ENCODE measurements at regions not wholly inside any gene's neighbourhood (a gene's known extent, or its start where the extent isn't known, plus 50 kb on each side); places are given as distances from the start of the nearest gene placed in this dataset.

DNA sequence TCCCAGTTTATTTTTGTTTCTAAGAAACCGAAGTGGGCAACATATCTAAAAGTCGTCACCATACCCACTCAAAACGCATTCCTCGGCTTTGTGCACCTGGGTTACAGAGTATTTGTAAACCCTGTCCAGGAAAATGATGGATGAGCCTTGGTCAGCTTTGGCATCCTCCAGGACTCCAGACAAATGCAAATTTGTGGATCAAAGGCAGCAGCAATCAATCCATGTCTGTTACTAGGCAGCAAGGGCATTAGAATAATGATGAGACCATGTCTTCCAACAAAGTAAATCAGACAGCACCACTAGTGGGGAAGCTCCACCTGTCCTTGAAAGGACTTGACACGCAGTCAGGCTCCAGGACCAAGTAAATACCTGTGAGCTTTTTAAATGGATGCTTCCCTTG is 672.6 kb upstream of the GYPC start:
- H3K4me1 Mint-ChIP-seq = peaks cover 19% of the 10 kb centered on the region
- H3K9me3 Mint-ChIP-seq = peaks cover 12% of the 10 kb centered on the region
- no peak overlapping the region for H3K27ac Mint-ChIP-seq (ENCODE audit: unreplicated experiment)
- H3K27me3 Mint-ChIP-seq (ENCODE audit: low read depth) = no peaks in the 10 kb centered on the region
- no peak overlapping the region for H3K4me3 Mint-ChIP-seq
- DNase-seq (ENCODE audit: low read depth, low spot score) = no peak
- TF ChIP-seq, protein P1, sequence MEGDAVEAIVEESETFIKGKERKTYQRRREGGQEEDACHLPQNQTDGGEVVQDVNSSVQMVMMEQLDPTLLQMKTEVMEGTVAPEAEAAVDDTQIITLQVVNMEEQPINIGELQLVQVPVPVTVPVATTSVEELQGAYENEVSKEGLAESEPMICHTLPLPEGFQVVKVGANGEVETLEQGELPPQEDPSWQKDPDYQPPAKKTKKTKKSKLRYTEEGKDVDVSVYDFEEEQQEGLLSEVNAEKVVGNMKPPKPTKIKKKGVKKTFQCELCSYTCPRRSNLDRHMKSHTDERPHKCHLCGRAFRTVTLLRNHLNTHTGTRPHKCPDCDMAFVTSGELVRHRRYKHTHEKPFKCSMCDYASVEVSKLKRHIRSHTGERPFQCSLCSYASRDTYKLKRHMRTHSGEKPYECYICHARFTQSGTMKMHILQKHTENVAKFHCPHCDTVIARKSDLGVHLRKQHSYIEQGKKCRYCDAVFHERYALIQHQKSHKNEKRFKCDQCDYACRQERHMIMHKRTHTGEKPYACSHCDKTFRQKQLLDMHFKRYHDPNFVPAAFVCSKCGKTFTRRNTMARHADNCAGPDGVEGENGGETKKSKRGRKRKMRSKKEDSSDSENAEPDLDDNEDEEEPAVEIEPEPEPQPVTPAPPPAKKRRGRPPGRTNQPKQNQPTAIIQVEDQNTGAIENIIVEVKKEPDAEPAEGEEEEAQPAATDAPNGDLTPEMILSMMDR (conservative IDR thresholded peaks at IDR 0.05) = no peak
- no peaks in the 10 kb centered on the region for H3K36me3 Mint-ChIP-seq (ENCODE audit: low read depth)

DNA sequence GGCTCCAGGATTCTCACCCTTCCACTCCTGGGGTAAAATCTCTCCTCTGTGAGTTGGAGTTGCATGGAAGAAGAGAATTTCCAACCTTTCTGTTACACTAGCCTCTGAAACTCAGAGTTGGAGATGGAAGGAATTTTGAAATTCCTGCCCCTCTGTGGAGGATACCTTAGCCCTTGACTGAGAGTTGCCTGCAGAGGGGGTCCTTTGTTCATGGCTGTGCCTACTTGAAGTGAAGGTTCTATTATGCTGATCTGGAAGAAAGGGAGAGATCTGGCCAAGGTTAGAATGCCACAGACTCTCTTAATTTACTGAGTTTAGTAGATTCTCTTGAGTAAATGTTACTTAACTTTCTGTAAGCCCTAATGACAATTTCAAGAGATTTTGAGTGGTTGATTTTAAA is 626.6 kb upstream of the GYPC start:
- Mint-ChIP-seq H3K36me3 (ENCODE audit: low read depth) (peaks cover 2% of the 10 kb centered on the region), H3K27me3 (ENCODE audit: low read depth) (no peaks in the 10 kb centered on the region), H3K4me3 (no peak overlapping the region), H3K27ac (ENCODE audit: unreplicated experiment) (no peak overlapping the region), H3K9me3 (peaks cover 5% of the 10 kb centered on the region), H3K4me1 (no peaks in the 10 kb centered on the region)
- no peak for DNase-seq (ENCODE audit: low read depth, low spot score)
- TF ChIP-seq, protein P1 (conservative IDR thresholded peaks at IDR 0.05) = no peak

DNA sequence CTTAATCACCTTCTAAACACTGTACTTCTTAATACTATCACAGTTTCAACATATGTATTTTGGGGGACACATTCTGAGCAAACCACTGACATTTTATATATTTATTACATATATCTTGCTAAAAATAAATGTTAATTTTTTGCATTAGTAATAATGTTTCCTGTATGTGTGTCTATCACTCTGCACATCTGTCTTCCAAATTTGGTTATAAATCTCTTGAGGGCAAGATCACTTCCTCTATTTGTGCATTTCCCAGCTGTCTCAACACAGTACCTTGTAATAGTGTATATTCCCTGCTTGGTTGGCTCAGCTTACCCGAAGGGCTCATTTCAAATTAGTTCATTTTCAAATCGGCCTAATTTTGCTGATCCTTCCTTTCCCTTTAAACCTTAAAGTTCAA is 617.1 kb upstream of the GYPC start:
- Mint-ChIP-seq H3K27ac (ENCODE audit: unreplicated experiment) (no peak overlapping the region), H3K9me3 (no peaks in the 10 kb centered on the region), H3K36me3 (ENCODE audit: low read depth) (no peaks in the 10 kb centered on the region), H3K4me3 (no peak overlapping the region), H3K4me1 (no peaks in the 10 kb centered on the region), H3K27me3 (ENCODE audit: low read depth) (no peaks in the 10 kb centered on the region)
- DNase-seq (ENCODE audit: low read depth, low spot score) = no peak
- TF ChIP-seq, protein P1 (conservative IDR thresholded peaks at IDR 0.05) = no peak

DNA sequence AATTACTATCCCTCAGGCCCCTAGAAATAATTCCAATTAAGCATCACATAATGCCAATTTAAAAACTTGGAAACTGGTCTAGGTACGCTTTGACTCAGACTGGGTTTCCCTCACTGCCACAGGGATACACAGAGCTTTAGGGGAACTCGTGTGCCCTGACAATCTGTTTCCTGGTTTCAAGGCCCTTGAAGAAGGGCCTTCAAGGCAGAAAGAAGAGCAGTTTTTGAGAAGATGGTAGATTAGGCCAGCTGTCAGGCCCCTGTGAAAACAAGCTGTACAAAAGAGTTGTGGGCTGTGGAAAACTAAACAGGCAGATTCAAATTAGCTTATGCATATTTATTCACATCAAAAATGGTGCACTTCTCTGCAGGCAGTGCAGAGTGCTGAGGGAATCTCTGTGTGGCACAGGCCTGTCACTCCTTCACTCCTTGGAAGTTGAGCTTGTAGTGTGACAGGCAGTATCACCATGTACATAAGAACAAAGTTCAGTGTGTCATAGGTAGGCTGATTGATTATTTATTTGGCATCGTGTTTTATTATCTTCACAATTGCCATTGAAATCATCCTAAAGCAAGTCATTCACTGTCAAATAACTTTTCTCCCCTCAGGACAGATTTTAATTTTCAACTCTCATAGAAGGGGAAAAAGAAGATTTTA is 614.4 kb upstream of the GYPC start:
- no peaks in the 10 kb centered on the region for H3K9me3 Mint-ChIP-seq
- H3K27me3 Mint-ChIP-seq (ENCODE audit: low read depth) = no peaks in the 10 kb centered on the region
- no peak for DNase-seq (ENCODE audit: low read depth, low spot score)
- H3K4me3 Mint-ChIP-seq = no peak overlapping the region
- no peaks in the 10 kb centered on the region for H3K36me3 Mint-ChIP-seq (ENCODE audit: low read depth)
- H3K4me1 Mint-ChIP-seq = no peaks in the 10 kb centered on the region
- no peak overlapping the region for H3K27ac Mint-ChIP-seq (ENCODE audit: unreplicated experiment)
- TF ChIP-seq, protein P1 (conservative IDR thresholded peaks at IDR 0.05) = no peak

DNA sequence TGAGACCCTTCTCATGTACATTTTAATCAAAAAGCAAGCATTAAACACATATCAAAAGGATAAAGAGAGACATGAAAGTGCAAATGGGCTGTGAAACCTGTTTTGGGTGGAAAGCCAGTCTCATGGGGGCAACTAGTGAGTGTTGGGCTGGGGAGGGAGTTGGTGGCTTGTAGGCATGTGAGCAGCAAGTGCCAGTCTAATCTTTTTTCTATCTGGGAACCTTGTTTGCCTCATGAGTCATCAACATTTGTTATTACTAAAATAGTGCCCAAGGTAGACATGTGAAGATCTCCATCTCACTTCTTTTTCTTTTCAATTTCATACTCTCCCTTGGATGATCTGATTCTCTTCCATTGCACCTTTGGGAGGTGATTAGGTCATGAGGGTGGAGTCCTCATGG is 613.9 kb upstream of the GYPC start:
- no peaks in the 10 kb centered on the region for H3K36me3 Mint-ChIP-seq (ENCODE audit: low read depth)
- no peak overlapping the region for H3K27ac Mint-ChIP-seq (ENCODE audit: unreplicated experiment)
- H3K4me3 Mint-ChIP-seq = no peak overlapping the region
- H3K9me3 Mint-ChIP-seq = no peaks in the 10 kb centered on the region
- H3K27me3 Mint-ChIP-seq (ENCODE audit: low read depth) = no peaks in the 10 kb centered on the region
- TF ChIP-seq, protein P1 (conservative IDR thresholded peaks at IDR 0.05) = no peak
- no peak for DNase-seq (ENCODE audit: low read depth, low spot score)
- H3K4me1 Mint-ChIP-seq = no peaks in the 10 kb centered on the region

Measured in neural crest cell (in vitro differentiated cells).